ENCODE measurements at regions not wholly inside any gene's neighbourhood (a gene's known extent, or its start where the extent isn't known, plus 50 kb on each side); places are given as distances from the start of the nearest gene placed in this dataset.

- in situ Hi-C loops (cut with HindIII; ENCODE audit: low sequenced_read_pairs) = no loop called here
- no peak for DNase-seq (ENCODE audit: low spot score)
These were observed 117.1 kb downstream of the RPS24 start for GRCh38 chr10:78150756-78151155.

- in situ Hi-C loops (cut with HindIII; ENCODE audit: low sequenced_read_pairs) = no loop called here
- no peak for DNase-seq (ENCODE audit: low spot score)
These were observed 122.1 kb downstream of the RPS24 start for GRCh38 chr10:78155722-78156121.

- in situ Hi-C loops (cut with HindIII; ENCODE audit: low sequenced_read_pairs) = no loop called here
These were observed 126.9 kb downstream of the RPS24 start for GRCh38 chr10:78160591-78160990.

DNA sequence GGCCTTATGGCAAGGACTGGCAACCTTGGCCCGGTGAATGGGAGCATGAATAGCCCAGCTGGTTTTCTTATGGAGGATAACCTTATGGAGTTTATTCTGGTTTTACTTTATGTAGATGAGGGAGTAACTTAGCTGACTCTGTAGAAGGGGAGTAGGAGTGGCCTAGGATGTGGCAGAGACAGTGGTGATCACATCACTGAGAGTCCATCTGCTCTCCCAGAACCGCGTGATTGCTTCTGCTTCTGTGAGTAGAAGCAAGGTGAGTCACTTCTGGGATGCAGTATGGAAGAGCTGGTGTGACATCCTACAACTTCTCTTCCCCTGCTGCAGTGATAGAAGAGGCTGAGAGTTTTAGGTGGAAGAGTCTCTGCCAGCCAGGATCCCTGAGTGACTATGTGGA, 129.2 kb downstream of the RPS24 start:
- no peak for DNase-seq (ENCODE audit: low spot score)
- in situ Hi-C loops (cut with HindIII; ENCODE audit: low sequenced_read_pairs) = no loop called here

More at GRCh38 chr10:78160591-78160990, 126.9 kb downstream of the RPS24 start:
- no peak for DNase-seq (ENCODE audit: low spot score)

DNA sequence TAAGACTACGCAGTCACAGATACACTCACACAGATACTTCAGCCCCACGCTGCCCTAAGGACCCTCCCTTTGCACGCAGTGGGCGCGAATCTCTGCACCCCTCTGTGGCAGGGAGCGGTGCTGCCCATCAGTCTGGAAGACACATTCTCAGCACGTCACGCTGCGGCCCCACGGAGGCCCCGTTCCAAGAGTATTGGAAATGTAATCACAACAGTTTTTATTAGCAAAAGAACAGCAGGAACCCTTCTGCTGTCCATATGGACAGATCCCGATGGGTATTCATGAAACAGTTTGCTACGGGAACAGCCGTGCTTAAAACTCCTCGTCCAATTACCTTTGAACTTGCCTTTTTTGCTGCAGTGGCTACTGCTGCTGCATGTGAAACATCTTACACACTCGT, 131.0 kb downstream of the RPS24 start:
- in situ Hi-C loops (cut with HindIII; ENCODE audit: low sequenced_read_pairs) = no loop called here
- DNase-seq (ENCODE audit: low spot score) = peak; percentile 64

DNA sequence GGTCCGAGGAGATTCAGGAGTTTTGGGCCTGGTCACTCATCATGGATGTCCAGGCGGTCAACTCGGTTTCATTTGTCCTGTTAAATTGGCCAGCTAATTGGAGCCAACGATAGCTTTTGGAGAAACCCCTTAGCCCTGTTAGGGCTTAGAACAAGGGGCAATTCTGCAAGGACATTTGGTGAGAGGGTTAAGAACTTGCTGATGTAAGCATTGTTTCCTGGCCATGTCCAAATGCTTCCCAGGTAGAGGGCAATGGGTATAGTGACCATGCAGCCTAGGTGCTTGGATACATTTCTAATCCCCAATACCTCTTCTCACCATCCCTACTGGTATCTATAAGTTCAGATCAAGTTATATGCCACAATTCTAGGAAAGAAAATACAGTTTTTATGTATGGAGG, 131.5 kb downstream of the RPS24 start:
- DNase-seq (ENCODE audit: low spot score) = no peak
- in situ Hi-C loops (cut with HindIII; ENCODE audit: low sequenced_read_pairs) = no loop called here

DNA sequence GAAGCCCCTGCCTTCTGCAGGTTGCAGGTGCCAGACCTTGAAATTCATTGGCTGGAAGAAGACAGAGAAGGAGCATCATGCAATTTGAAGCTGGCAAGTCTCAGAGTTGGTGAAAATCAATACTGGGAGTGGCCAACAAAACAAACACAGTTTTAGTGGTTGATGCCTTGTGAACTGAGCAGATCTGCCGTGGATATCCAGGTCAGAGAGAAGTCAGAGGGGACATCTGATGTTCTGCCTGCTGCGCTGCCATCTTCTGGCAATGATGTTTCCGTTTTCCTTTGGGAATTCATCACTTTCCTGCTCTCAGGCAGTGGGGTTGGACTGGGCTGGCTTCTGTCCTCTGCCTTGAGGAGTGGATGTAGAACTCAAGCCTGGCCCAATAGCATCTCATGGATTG, 132.0 kb downstream of the RPS24 start:
- in situ Hi-C loops (cut with HindIII; ENCODE audit: low sequenced_read_pairs) = no loop called here
- no peak for DNase-seq (ENCODE audit: low spot score)

DNA sequence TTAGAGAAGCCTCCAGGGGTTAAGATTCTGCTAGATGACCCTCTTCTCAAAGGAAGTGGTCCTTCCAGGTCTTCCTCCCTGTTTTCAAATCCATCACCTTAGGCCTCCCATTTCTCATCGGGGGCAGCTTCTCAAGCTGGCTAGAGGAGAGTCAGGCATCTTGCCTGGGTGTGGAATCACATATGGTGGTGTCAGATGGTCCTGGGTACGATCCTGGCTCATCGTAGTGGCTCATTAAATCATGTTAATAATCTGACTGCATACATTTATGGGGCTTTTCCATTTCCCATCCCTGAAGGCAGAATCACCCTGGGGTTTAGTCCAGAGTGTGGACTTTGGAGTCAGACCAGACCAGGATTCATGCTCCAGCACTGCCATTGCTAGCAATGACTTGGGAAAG, 132.6 kb downstream of the RPS24 start:
- in situ Hi-C loops (cut with HindIII; ENCODE audit: low sequenced_read_pairs) = no loop called here
- peak; percentile 67 for DNase-seq (ENCODE audit: low spot score)

- in situ Hi-C loops (cut with HindIII; ENCODE audit: low sequenced_read_pairs) = no loop called here
These were observed 135.6 kb downstream of the RPS24 start for GRCh38 chr10:78169214-78169613.

GRCh38 chr10:78170026-78170475, 136.4 kb downstream of the RPS24 start:
- no peak for DNase-seq (ENCODE audit: low spot score)
- in situ Hi-C loops (cut with HindIII; ENCODE audit: low sequenced_read_pairs) = no loop called here

More at GRCh38 chr10:78169214-78169613, 135.6 kb downstream of the RPS24 start:
- DNase-seq (ENCODE audit: low spot score) = no peak

- DNase-seq (ENCODE audit: low spot score) = no peak
- in situ Hi-C loops (cut with HindIII; ENCODE audit: low sequenced_read_pairs) = no loop called here
These were observed 138.2 kb downstream of the RPS24 start for GRCh38 chr10:78171633-78172400.

GRCh38 chr10:78173360-78174015, 139.8 kb downstream of the RPS24 start:
- no peak for DNase-seq (ENCODE audit: low spot score)
- in situ Hi-C loops (cut with HindIII; ENCODE audit: low sequenced_read_pairs) = no loop called here

- DNase-seq (ENCODE audit: low spot score) = no peak
- in situ Hi-C loops (cut with HindIII; ENCODE audit: low sequenced_read_pairs) = no loop called here
These were observed 141.9 kb downstream of the RPS24 start for GRCh38 chr10:78175444-78176015.

GRCh38 chr10:78176320-78177317, 143.0 kb downstream of the RPS24 start:
- in situ Hi-C loops (cut with HindIII; ENCODE audit: low sequenced_read_pairs) = no loop called here
- DNase-seq (ENCODE audit: low spot score) = peak; percentile 44

DNA sequence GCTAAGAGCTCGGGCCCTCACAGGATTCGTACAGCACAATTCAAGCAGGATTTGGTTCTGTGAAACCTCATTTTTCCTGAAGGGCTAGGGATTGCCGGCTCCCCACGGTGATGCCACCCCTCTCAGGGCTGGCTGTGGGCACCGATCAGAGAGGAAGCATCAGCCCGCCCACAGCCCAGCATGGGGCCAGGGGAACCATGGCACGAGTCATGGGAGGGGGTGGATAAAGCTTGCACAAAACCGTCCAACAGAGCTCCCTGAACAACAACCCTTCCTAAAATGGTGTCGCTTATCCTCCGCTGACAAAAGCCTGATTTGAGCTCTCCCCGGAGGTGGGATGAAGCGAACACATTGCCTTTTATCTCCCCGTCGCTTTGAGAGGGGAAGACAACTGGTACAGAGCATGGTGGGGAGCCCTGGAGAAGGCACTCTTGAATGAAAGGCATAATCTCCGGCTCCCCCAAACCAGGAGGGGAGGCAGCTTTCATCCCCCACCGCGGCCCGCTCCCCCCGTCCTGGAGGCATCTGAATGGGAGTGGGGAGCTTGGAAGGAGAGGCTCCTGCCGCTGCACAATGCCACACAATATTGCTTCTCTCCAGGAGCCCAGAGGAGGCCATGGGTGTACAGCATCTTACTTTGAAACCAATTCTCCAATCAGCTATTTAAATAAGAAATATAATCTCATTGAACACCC, 144.0 kb downstream of the RPS24 start:
- in situ Hi-C loops (cut with HindIII; ENCODE audit: low sequenced_read_pairs) = no loop called here
- DNase-seq (ENCODE audit: low spot score) = no peak

GRCh38 chr10:78178397-78178796, 144.7 kb downstream of the RPS24 start:
- no peak for DNase-seq (ENCODE audit: low spot score)
- in situ Hi-C loops (cut with HindIII; ENCODE audit: low sequenced_read_pairs) = no loop called here

GRCh38 chr10:78178940-78179339, 145.3 kb downstream of the RPS24 start:
- in situ Hi-C loops (cut with HindIII; ENCODE audit: low sequenced_read_pairs) = no loop called here
- no peak for DNase-seq (ENCODE audit: low spot score)

DNA sequence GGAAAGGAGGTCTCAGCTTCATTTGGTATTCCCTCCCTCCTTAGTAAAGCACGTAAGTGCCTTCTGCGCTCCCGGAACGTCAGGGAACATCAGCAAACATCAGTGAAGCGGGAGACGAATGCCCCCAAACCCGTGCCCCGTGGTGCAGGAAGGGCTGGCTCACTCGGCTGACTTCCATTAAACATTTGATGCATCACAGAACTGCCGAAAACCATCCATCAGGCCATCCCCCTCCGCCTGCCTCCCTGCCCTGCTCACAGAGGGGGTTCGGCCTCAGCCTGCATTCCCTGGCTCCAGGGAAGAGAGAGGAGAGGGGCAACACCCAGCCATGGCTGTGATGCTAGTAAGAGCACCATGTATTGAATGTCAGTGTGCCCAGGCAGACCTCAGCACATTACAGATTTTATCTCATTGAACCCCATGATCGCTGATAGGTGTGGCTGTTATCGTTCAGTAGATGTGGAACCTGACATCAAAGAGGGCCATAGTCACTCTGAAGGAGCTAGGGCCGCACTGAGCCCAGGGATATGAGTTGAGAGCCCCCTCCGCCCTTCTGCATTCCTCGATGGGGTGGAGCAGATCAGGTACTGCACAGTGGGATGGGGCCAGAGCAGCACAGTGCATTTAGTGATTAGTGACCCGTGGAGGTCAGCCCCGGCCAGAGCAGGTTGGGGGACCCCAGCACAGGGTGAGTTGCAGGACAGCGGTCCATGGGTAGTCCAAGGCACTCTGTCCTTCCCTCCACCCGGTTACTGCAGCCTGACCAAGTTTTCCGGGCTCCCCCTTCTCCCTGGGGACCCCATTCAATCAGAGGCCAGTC, 146.4 kb downstream of the RPS24 start:
- in situ Hi-C loops (cut with HindIII; ENCODE audit: low sequenced_read_pairs) = no loop called here
- DNase-seq (ENCODE audit: low spot score) = no peak
